ENCODE measurements at regions not wholly inside any gene's neighbourhood (a gene's known extent, or its start where the extent isn't known, plus 50 kb on each side); places are given as distances from the start of the nearest gene placed in this dataset.

- no peak for DNase-seq (ENCODE audit: low read depth)
These were observed 108.9 kb upstream of the SPRY4 start for GRCh38 chr5:142433526-142434321.

- peak; percentile 6 for DNase-seq (ENCODE audit: low read depth)
These were observed 108.1 kb upstream of the SPRY4 start for GRCh38 chr5:142432961-142433360.

- peak; percentile 10 for DNase-seq (ENCODE audit: low read depth)
These were observed 107.6 kb upstream of the SPRY4 start for GRCh38 chr5:142432369-142432863.

GRCh38 chr5:142428773-142429473 is 104.1 kb upstream of the SPRY4 start:
- DNase-seq (ENCODE audit: low read depth), result no peak

- DNase-seq (ENCODE audit: low read depth), result no peak
These were observed 103.4 kb upstream of the SPRY4 start for GRCh38 chr5:142428036-142428772.

GRCh38 chr5:142427529-142427928 is 102.7 kb upstream of the SPRY4 start:
- DNase-seq (ENCODE audit: low read depth), result no peak

GRCh38 chr5:142427015-142427364 is 102.2 kb upstream of the SPRY4 start:
- DNase-seq (ENCODE audit: low read depth), result no peak

- DNase-seq (ENCODE audit: low read depth), result peak; percentile 21
These were observed 101.6 kb upstream of the SPRY4 start for GRCh38 chr5:142426129-142427014.

GRCh38 chr5:142425286-142426065 is 100.7 kb upstream of the SPRY4 start:
- no peak for DNase-seq (ENCODE audit: low read depth)

- no peak for DNase-seq (ENCODE audit: low read depth)
These were observed 97.6 kb upstream of the SPRY4 start for GRCh38 chr5:142422429-142422828.

- DNase-seq (ENCODE audit: low read depth), result no peak
These were observed 97.0 kb upstream of the SPRY4 start for GRCh38 chr5:142421621-142422397.

- DNase-seq (ENCODE audit: low read depth), result no peak
These were observed 96.4 kb upstream of the SPRY4 start for GRCh38 chr5:142421228-142421617.

- no peak for DNase-seq (ENCODE audit: low read depth)
These were observed 95.9 kb upstream of the SPRY4 start for GRCh38 chr5:142420561-142421227.

- DNase-seq (ENCODE audit: low read depth), result no peak
These were observed 87.8 kb upstream of the SPRY4 start for GRCh38 chr5:142412581-142412980.

- no peak for DNase-seq (ENCODE audit: low read depth)
These were observed 87.0 kb upstream of the SPRY4 start for GRCh38 chr5:142411656-142412425.

GRCh38 chr5:142411103-142411502 is 86.3 kb upstream of the SPRY4 start:
- no peak for DNase-seq (ENCODE audit: low read depth)

GRCh38 chr5:142408981-142409481 is 84.2 kb upstream of the SPRY4 start:
- DNase-seq (ENCODE audit: low read depth), result no peak

GRCh38 chr5:142408536-142408935 is 83.7 kb upstream of the SPRY4 start:
- no peak for DNase-seq (ENCODE audit: low read depth)

Data from stimulated activated CD8-positive, alpha-beta memory T cell treated with anti-CD3 and anti-CD28 coated beads, Interleukin-12 subunit alpha, Interleukin-12 subunit beta, amount 100 ng/mL, for 4 hours (primary cell).